GM12878 (cell line): ENCODE measurements at regions not wholly inside any gene's neighbourhood (a gene's known extent, or its start where the extent isn't known, plus 50 kb on each side); places are given as distances from the start of the nearest gene placed in this dataset.

Experiments used
- CEBPB ChIP-seq, 2 experiments: fragments of 150-350 bp in 1 of 2; IDR thresholded peaks; 2 replicates each; pipeline ENCODE4 v1.6.1; 2012 to 2014; ENCODE audit warnings: low read depth in 2 of 2, low read length in 2 of 2, borderline replicate concordance in 1 of 2, inconsistent platforms in 1 of 2
- CEBPZ ChIP-seq: fragments of 150-350 bp; IDR thresholded peaks from 2 replicates; pipeline ENCODE4 v1.6.1; 2016; ENCODE audit warnings: low read depth, low read length
- ELK1 ChIP-seq: IDR thresholded peaks from 2 replicates; pipeline ENCODE4 v1.6.1; 2012; ENCODE audit warnings: low read depth, low read length, improper control_type of control experiment
- GATAD2B ChIP-seq: fragments of 450-650 bp; conservative IDR thresholded peaks from 2 replicates; pipeline ENCODE4 v1.6.1; 2017; ENCODE audit warnings: low read depth, mild to moderate bottlenecking, moderate library complexity
- HSF1 ChIP-seq: fragments of 150-350 bp; IDR thresholded peaks from 2 replicates; pipeline ENCODE4 v1.6.1; 2014; ENCODE audit warnings: mild to moderate bottlenecking, low read depth, low read length
- MEF2B ChIP-seq: fragments of 450-650 bp; IDR thresholded peaks from 2 replicates; pipeline ENCODE4 v1.6.1; 2018; ENCODE audit warnings: mild to moderate bottlenecking, moderate library complexity; ENCODE audit not compliant: partially characterized antibody, poor library complexity, severe bottlenecking
- PRDM15 ChIP-seq: fragments of 450-650 bp; formaldehyde crosslinking; IDR thresholded peaks from 2 replicates; pipeline ENCODE4 v1.4.0; 2020; ENCODE audit warnings: mild to moderate bottlenecking, moderate library complexity
- RELB ChIP-seq: fragments of 450-650 bp; IDR thresholded peaks from 2 replicates; pipeline ENCODE4 v1.6.1; 2017; ENCODE audit warnings: low read depth, mild to moderate bottlenecking, moderate library complexity
- WRNIP1 ChIP-seq: IDR thresholded peaks from 2 replicates; pipeline ENCODE4 v1.6.1; 2011; ENCODE audit warnings: low read depth, low read length, improper control_type of control experiment, borderline replicate concordance
- ZNF592 ChIP-seq: fragments of 450-650 bp; IDR thresholded peaks from 2 replicates; pipeline ENCODE4 v1.6.1; 2017; ENCODE audit warnings: mild to moderate bottlenecking, moderate library complexity
- TF ChIP-seq, protein P1 (sequence below): IDR thresholded peaks from 2 replicates; pipeline ENCODE4 v1.6.1; 2011; ENCODE audit warnings: borderline replicate concordance, low read depth, mild to moderate bottlenecking, moderate library complexity, mixed read lengths, low read length; ENCODE audit not compliant: insufficient read depth; ENCODE audit errors: extremely low read length

- no peak for TF ChIP-seq ZNF592
- TF ChIP-seq MEF2B = no peak
- no peak for TF ChIP-seq RELB
- no peak for TF ChIP-seq ELK1
- no peak for TF ChIP-seq HSF1
- TF ChIP-seq CEBPB (IDR thresholded peaks at IDR 0.05; ENCODE audit: borderline replicate concordance in 1 of 2, low read depth in 2 of 2, low read length in 2 of 2) = no peak
- no peak for TF ChIP-seq GATAD2B
- no peak for TF ChIP-seq PRDM15 (CRISPR knock-in tag)
- TF ChIP-seq CEBPZ = no peak
- TF ChIP-seq, protein P1, sequence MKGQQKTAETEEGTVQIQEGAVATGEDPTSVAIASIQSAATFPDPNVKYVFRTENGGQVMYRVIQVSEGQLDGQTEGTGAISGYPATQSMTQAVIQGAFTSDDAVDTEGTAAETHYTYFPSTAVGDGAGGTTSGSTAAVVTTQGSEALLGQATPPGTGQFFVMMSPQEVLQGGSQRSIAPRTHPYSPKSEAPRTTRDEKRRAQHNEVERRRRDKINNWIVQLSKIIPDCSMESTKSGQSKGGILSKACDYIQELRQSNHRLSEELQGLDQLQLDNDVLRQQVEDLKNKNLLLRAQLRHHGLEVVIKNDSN = no peak
- no peak for TF ChIP-seq WRNIP1
Measured at GRCh38 chr3:94292151-94292550, 229.3 kb downstream of the NSUN3 start (continued).
